ENCODE measurements at regions not wholly inside any gene's neighbourhood (a gene's known extent, or its start where the extent isn't known, plus 50 kb on each side); places are given as distances from the start of the nearest gene placed in this dataset.

GRCh38 chr4:81804849-81805248 lies 333.1 kb upstream of the RASGEF1B start:
- TF ChIP-seq CTCF (IDR thresholded peaks at IDR 0.05; ENCODE audit: low read length), result no peak
- no peak for TF ChIP-seq EZH2 (IDR thresholded peaks at IDR 0.05; ENCODE audit: borderline replicate concordance, low read length)

Measured in OCI-LY1 (cell line).